ENCODE measurements at regions not wholly inside any gene's neighbourhood (a gene's known extent, or its start where the extent isn't known, plus 50 kb on each side); places are given as distances from the start of the nearest gene placed in this dataset.

- TF ChIP-seq CTCF (IDR thresholded peaks at IDR 0.05) (no peak), POLR2A (IDR thresholded peaks at IDR 0.05) (no peak)
Measured at GRCh38 chr2:56739413-56739812, 555.6 kb downstream of the CCDC85A start.
